ENCODE measurements at regions not wholly inside any gene's neighbourhood (a gene's known extent, or its start where the extent isn't known, plus 50 kb on each side); places are given as distances from the start of the nearest gene placed in this dataset.
A peak's percentile ranks its signal among the peaks of the same experiment; 100 is the strongest.

GRCh38 chr11:128330203-128330602 lies 257.2 kb downstream of the ETS1 start:
- no peak for DNase-seq (ENCODE audit: low read depth in 1 of 2, low spot score in 1 of 2)

GRCh38 chr11:128328955-128329551 lies 258.3 kb downstream of the ETS1 start:
- no peak for DNase-seq (ENCODE audit: low read depth in 1 of 2, low spot score in 1 of 2)

GRCh38 chr11:128327274-128327673 lies 260.1 kb downstream of the ETS1 start:
- DNase-seq (ENCODE audit: low read depth in 1 of 2, low spot score in 1 of 2) = no peak

GRCh38 chr11:128326791-128327190 lies 260.6 kb downstream of the ETS1 start:
- no peak for DNase-seq (ENCODE audit: low read depth in 1 of 2, low spot score in 1 of 2)

- DNase-seq (ENCODE audit: low read depth in 1 of 2, low spot score in 1 of 2) = peak; percentile 38 to 54
These were observed 262.7 kb downstream of the ETS1 start for GRCh38 chr11:128324531-128325141.

- DNase-seq (ENCODE audit: low read depth in 1 of 2, low spot score in 1 of 2) = no peak
These were observed 263.3 kb downstream of the ETS1 start for GRCh38 chr11:128324051-128324481.

- no peak for DNase-seq (ENCODE audit: low read depth in 1 of 2, low spot score in 1 of 2)
These were observed 264.0 kb downstream of the ETS1 start for GRCh38 chr11:128323381-128323780.

GRCh38 chr11:128318856-128319474 lies 268.4 kb downstream of the ETS1 start:
- peak; percentile 34 to 39 for DNase-seq (ENCODE audit: low read depth in 1 of 2, low spot score in 1 of 2)

GRCh38 chr11:128316541-128317227 lies 270.7 kb downstream of the ETS1 start:
- DNase-seq (ENCODE audit: low read depth in 1 of 2, low spot score in 1 of 2) = no peak

- no peak for DNase-seq (ENCODE audit: low read depth in 1 of 2, low spot score in 1 of 2)
These were observed 271.4 kb downstream of the ETS1 start for GRCh38 chr11:128315933-128316332.

- DNase-seq (ENCODE audit: low read depth in 1 of 2, low spot score in 1 of 2) = no peak
These were observed 273.4 kb downstream of the ETS1 start for GRCh38 chr11:128313931-128314330.

GRCh38 chr11:128311742-128312719 lies 275.3 kb downstream of the ETS1 start:
- no peak for DNase-seq (ENCODE audit: low read depth in 1 of 2, low spot score in 1 of 2)

- DNase-seq (ENCODE audit: low read depth in 1 of 2, low spot score in 1 of 2) = no peak
These were observed 276.5 kb downstream of the ETS1 start for GRCh38 chr11:128310676-128311445.

GRCh38 chr11:128310005-128310404 lies 277.4 kb downstream of the ETS1 start:
- no peak for DNase-seq (ENCODE audit: low read depth in 1 of 2, low spot score in 1 of 2)

GRCh38 chr11:128308794-128309193 lies 278.6 kb downstream of the ETS1 start:
- DNase-seq (ENCODE audit: low read depth in 1 of 2, low spot score in 1 of 2) = no peak

GRCh38 chr11:128305588-128305987 lies 281.8 kb downstream of the ETS1 start:
- DNase-seq (ENCODE audit: low read depth in 1 of 2, low spot score in 1 of 2) = no peak

- no peak for DNase-seq (ENCODE audit: low read depth in 1 of 2, low spot score in 1 of 2)
These were observed 282.5 kb downstream of the ETS1 start for GRCh38 chr11:128304666-128305485.

GRCh38 chr11:128304116-128304515 lies 283.2 kb downstream of the ETS1 start:
- DNase-seq (ENCODE audit: low read depth in 1 of 2, low spot score in 1 of 2) = no peak

GRCh38 chr11:128303383-128303782 lies 284.0 kb downstream of the ETS1 start:
- no peak for DNase-seq (ENCODE audit: low read depth in 1 of 2, low spot score in 1 of 2)

Measured in stimulated activated CD4-positive, alpha-beta T cell treated with anti-CD3 and anti-CD28 coated beads, Interleukin-15, amount 100 ng/mL, for 1 hour (primary cell).